CD14-positive monocyte (primary cell): ENCODE measurements at regions not wholly inside any gene's neighbourhood (a gene's known extent, or its start where the extent isn't known, plus 50 kb on each side); places are given as distances from the start of the nearest gene placed in this dataset.

ENCODE experiments used
- DNase-seq, 3 donors: peaks; one replicate each; pipeline ENCODE4 v3.0.0-alpha.2; 2011 to 2022
- H2AFZ ChIP-seq: 2 replicates; pipeline ENCODE4 v1.6.0; 2012; ENCODE audit warnings: mild to moderate bottlenecking, low read depth, low read length, inconsistent platforms; ENCODE audit not compliant: insufficient read depth, poor library complexity, severe bottlenecking
- H3K27ac ChIP-seq, 2 donors: 1 replicate in 1 of 2; 2 replicates in 1 of 2; pipeline ENCODE4 v1.5.1; 2012 to 2013; ENCODE audit warnings: low read length in 2 of 2, control low read depth in 1 of 2, inconsistent platforms in 1 of 2, low read depth in 1 of 2, mild to moderate bottlenecking in 1 of 2
- H3K27me3 ChIP-seq, 2 donors: one replicate each; pipeline versions ENCODE4 v1.6.0 to v1.6.1; 2011 to 2013; ENCODE audit warnings: low read length in 2 of 2; ENCODE audit not compliant: control insufficient read depth in 2 of 2, insufficient read depth in 2 of 2
- H3K36me3 ChIP-seq, 2 donors: replicated peaks in 1 of 2; 1 replicate in 1 of 2; 2 replicates in 1 of 2; pipeline versions ENCODE4 v1.5.1 to v1.6.1; 2012 to 2013; ENCODE audit warnings: low read length in 2 of 2, control low read depth in 1 of 2, inconsistent platforms in 1 of 2, mild to moderate bottlenecking in 1 of 2; ENCODE audit not compliant: insufficient read depth in 2 of 2, control insufficient read depth in 1 of 2
- H3K4me1 ChIP-seq, 2 donors: 1 replicate in 1 of 2; 2 replicates in 1 of 2; pipeline versions ENCODE4 v1.5.1 to v1.6.1; 2012 to 2013; ENCODE audit warnings: low read length in 2 of 2, control low read depth in 1 of 2, inconsistent platforms in 1 of 2, mild to moderate bottlenecking in 1 of 2, moderate library complexity in 1 of 2; ENCODE audit not compliant: insufficient read depth in 2 of 2, control insufficient read depth in 1 of 2
- H3K4me2 ChIP-seq: replicated peaks from 2 replicates; pipeline ENCODE3; 2012; ENCODE audit warnings: low read length, moderate library complexity, mild to moderate bottlenecking; ENCODE audit not compliant: poor library complexity, severe bottlenecking; ENCODE audit errors: extremely low read depth
- H3K4me3 ChIP-seq, 3 experiments: fragments of 200-600 bp in 1 of 3; sonication (generic) in 1 of 3; replicated peaks in 1 of 3; 1 replicate in 2 of 3; 2 replicates in 1 of 3; pipeline ENCODE4 v1.5.1; 2011 to 2013; ENCODE audit warnings: low read length in 3 of 3, mild to moderate bottlenecking in 3 of 3, control low read depth in 2 of 3, low read depth in 2 of 3, inconsistent platforms in 1 of 3, moderate library complexity in 1 of 3
- H3K79me2 ChIP-seq: 2 replicates; pipeline ENCODE4 v1.6.0; 2012; ENCODE audit warnings: mild to moderate bottlenecking, control low read depth, inconsistent platforms, low read length, moderate library complexity; ENCODE audit not compliant: insufficient read depth
- H3K9ac ChIP-seq: 2 replicates; pipeline ENCODE4 v1.6.0; 2017; ENCODE audit warnings: low read length, mild to moderate bottlenecking; ENCODE audit not compliant: insufficient read depth, poor library complexity, severe bottlenecking
- H3K9me3 ChIP-seq, 2 donors: replicated peaks in 1 of 2; 1 replicate in 1 of 2; 2 replicates in 1 of 2; pipeline versions ENCODE4 v1.5.1 to v1.6.1; 2012 to 2013; ENCODE audit warnings: low read length in 2 of 2, control low read depth in 1 of 2; ENCODE audit not compliant: control insufficient read depth in 1 of 2, insufficient read depth in 1 of 2
- H4K20me1 ChIP-seq: 2 replicates; pipeline ENCODE4 v1.6.0; 2012; ENCODE audit warnings: mild to moderate bottlenecking, low read length, control low read depth, moderate library complexity; ENCODE audit not compliant: insufficient read depth
- H3K27ac Mint-ChIP-seq, 7 donors: one replicate each; pipeline ENCODE4 v1.8.0; 2020; ENCODE audit warnings: mild to moderate bottlenecking in 7 of 7, mixed read lengths in 7 of 7, moderate library complexity in 6 of 7, inconsistent platforms in 2 of 7
- H3K27me3 Mint-ChIP-seq, 3 donors: one replicate each; pipeline ENCODE4 v1.8.0; 2021 to 2022; ENCODE audit warnings: low read depth in 3 of 3, mild to moderate bottlenecking in 3 of 3, mixed read lengths in 3 of 3, moderate library complexity in 3 of 3, inconsistent platforms in 1 of 3
- H3K36me3 Mint-ChIP-seq, 2 donors: one replicate each; pipeline ENCODE4 v1.8.0; 2020; ENCODE audit warnings: mixed read lengths in 2 of 2, inconsistent platforms in 1 of 2, mild to moderate bottlenecking in 1 of 2
- H3K4me1 Mint-ChIP-seq: one replicate; pipeline ENCODE4 v1.8.0; 2020; ENCODE audit warnings: mild to moderate bottlenecking, mixed read lengths
- H3K4me3 Mint-ChIP-seq, 2 donors: one replicate each; pipeline ENCODE4 v1.8.0; 2020; ENCODE audit warnings: mild to moderate bottlenecking in 2 of 2, mixed read lengths in 2 of 2, moderate library complexity in 1 of 2
- H3K9me3 Mint-ChIP-seq, 7 donors: one replicate each; pipeline ENCODE4 v1.8.0; 2020 to 2022; ENCODE audit warnings: mixed read lengths in 7 of 7, mild to moderate bottlenecking in 6 of 7, moderate library complexity in 6 of 7, inconsistent platforms in 2 of 7
- WGBS: methylation state at CpG from one replicate; pipeline ENCODE4 v1.1.5; 2013; ENCODE audit warnings: missing lambda C conversion rate; ENCODE audit not compliant: insufficient coverage; 5-methylcytosine and 5-hydroxymethylcytosine counted together
- intact Hi-C, 2 donors: fragments of 100-400 bp; cut with micrococcal nuclease; formaldehyde crosslinking; loops; one replicate each; pipeline versions ENCODE4 v1.15.0 to v1.15.1; 2023
- TF ChIP-seq, protein P1 (sequence below): fragments of 200-600 bp; IDR thresholded peaks from one replicate; pipeline ENCODE4 v1.8.0; 2022; ENCODE audit warnings: antibody characterized with exemption, mild to moderate bottlenecking

GRCh38 chr12:18818579-18819268, 80.8 kb downstream of the CAPZA3 start:
- Histone ChIP-seq H2AFZ (no peak overlapping the region), H3K27me3 (no peaks in the 10 kb centered on the region), H3K27ac (no peak overlapping the region), H3K79me2 (no peaks in the 10 kb centered on the region), H3K36me3 (no peaks in the 10 kb centered on the region), H4K20me1 (no peaks in the 10 kb centered on the region), H3K9ac (no peak overlapping the region), H3K4me3 (no peak overlapping the region), H3K4me2 (no peak overlapping the region), H3K4me1 (peaks cover 18 to 27% of the 10 kb centered on the region in 2 donors), H3K9me3 (no peaks in the 10 kb centered on the region)
- intact Hi-C loops = no loop called here
- H3K27ac Mint-ChIP-seq = no peak overlapping the region
- DNase-seq = no peak
- peaks cover 0 to 2% (median 0%) of the 10 kb centered on the region in 3 donors for H3K27me3 Mint-ChIP-seq
- TF ChIP-seq, protein P1, sequence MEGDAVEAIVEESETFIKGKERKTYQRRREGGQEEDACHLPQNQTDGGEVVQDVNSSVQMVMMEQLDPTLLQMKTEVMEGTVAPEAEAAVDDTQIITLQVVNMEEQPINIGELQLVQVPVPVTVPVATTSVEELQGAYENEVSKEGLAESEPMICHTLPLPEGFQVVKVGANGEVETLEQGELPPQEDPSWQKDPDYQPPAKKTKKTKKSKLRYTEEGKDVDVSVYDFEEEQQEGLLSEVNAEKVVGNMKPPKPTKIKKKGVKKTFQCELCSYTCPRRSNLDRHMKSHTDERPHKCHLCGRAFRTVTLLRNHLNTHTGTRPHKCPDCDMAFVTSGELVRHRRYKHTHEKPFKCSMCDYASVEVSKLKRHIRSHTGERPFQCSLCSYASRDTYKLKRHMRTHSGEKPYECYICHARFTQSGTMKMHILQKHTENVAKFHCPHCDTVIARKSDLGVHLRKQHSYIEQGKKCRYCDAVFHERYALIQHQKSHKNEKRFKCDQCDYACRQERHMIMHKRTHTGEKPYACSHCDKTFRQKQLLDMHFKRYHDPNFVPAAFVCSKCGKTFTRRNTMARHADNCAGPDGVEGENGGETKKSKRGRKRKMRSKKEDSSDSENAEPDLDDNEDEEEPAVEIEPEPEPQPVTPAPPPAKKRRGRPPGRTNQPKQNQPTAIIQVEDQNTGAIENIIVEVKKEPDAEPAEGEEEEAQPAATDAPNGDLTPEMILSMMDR = no peak
- H3K4me3 Mint-ChIP-seq = no peak overlapping the region
- no peaks in the 10 kb centered on the region for H3K36me3 Mint-ChIP-seq
- H3K4me1 Mint-ChIP-seq = peaks cover 24% of the 10 kb centered on the region
- WGBS = 95% methylated on average over 3 of the region's 6 CpGs
- peaks cover 0 to 3% (median 0%) of the 10 kb centered on the region in 7 donors for H3K9me3 Mint-ChIP-seq

- TF ChIP-seq, protein P1 = no peak
- H3K4me1 Mint-ChIP-seq = peaks cover 31% of the 10 kb centered on the region
- intact Hi-C loops = no loop called here
- Histone ChIP-seq H3K9ac (no peak overlapping the region), H3K4me2 (no peak overlapping the region), H3K27me3 (no peaks in the 10 kb centered on the region), H2AFZ (no peak overlapping the region), H3K27ac (no peak overlapping the region), H4K20me1 (no peaks in the 10 kb centered on the region), H3K79me2 (no peaks in the 10 kb centered on the region), H3K36me3 (no peaks in the 10 kb centered on the region), H3K4me1 (peaks cover 26 to 34% of the 10 kb centered on the region in 2 donors), H3K9me3 (no peaks in the 10 kb centered on the region), H3K4me3 (no peak overlapping the region)
- no peak for DNase-seq
- H3K27ac Mint-ChIP-seq = no peak overlapping the region
- no peaks in the 10 kb centered on the region for H3K27me3 Mint-ChIP-seq
- no peaks in the 10 kb centered on the region for H3K36me3 Mint-ChIP-seq
- WGBS = 98% methylated on average over 6 of the region's 7 CpGs
- no peaks in the 10 kb centered on the region for H3K9me3 Mint-ChIP-seq
- H3K4me3 Mint-ChIP-seq = no peak overlapping the region
Measured at GRCh38 chr12:18819484-18819883, 81.6 kb downstream of the CAPZA3 start.
